LNCaP clone FGC (cell line): ENCODE measurements at regions not wholly inside any gene's neighbourhood (a gene's known extent, or its start where the extent isn't known, plus 50 kb on each side); places are given as distances from the start of the nearest gene placed in this dataset.
"Not testable (repeated sequence)": the region's sequence is repeated elsewhere in the genome, so short reads cannot be mapped to it uniquely, and the experiment has no call there.

Source experiments
- DNase-seq: peaks from one replicate; pipeline ENCODE4 v3.0.0-alpha.2; 2011; ENCODE audit warnings: low read depth
- H3K4me3 ChIP-seq: 2 replicates; pipeline ENCODE4 v1.5.1; 2011; ENCODE audit warnings: mild to moderate bottlenecking, low read depth, low read length, control low read depth

GRCh38 chr15:84164423-84165292, 70.9 kb upstream of the GOLGA6L4 start:
- not testable (repeated sequence) for H3K4me3 ChIP-seq, DNase-seq

GRCh38 chr15:84170029-84170428, 65.5 kb upstream of the GOLGA6L4 start:
- DNase-seq, H3K4me3 ChIP-seq: not testable (repeated sequence)

GRCh38 chr15:84173231-84173610, 62.4 kb upstream of the GOLGA6L4 start:
- not testable (repeated sequence) for DNase-seq, H3K4me3 ChIP-seq
